GM12891 (cell line): ENCODE measurements at regions not wholly inside any gene's neighbourhood (a gene's known extent, or its start where the extent isn't known, plus 50 kb on each side); places are given as distances from the start of the nearest gene placed in this dataset.
"Not testable (repeated sequence)": the region's sequence is repeated elsewhere in the genome, so short reads cannot be mapped to it uniquely, and the experiment has no call there.

Source experiments
- DNase-seq: peaks from one replicate; pipeline ENCODE4 v3.0.0; 2011; ENCODE audit warnings: low spot score; ENCODE audit not compliant: insufficient read length
- FAIRE-seq: peaks from 2 replicates; lab custom pipeline; 2011; peaks lifted over from hg19 to GRCh38; lab: Jason Lieb, UNC
- PAX5 ChIP-seq: IDR thresholded peaks from 2 replicates; pipeline ENCODE4 v1.6.1; 2011; ENCODE audit warnings: low read length, moderate library complexity, mild to moderate bottlenecking; ENCODE audit not compliant: insufficient read depth, severe bottlenecking
- POLR2A ChIP-seq: IDR thresholded peaks from 2 replicates; pipeline ENCODE4 v1.6.1; 2011; ENCODE audit warnings: low read depth, low read length, control low read depth
- POLR2AphosphoS5 ChIP-seq: IDR thresholded peaks from 2 replicates; pipeline ENCODE4 v1.6.1; 2011; ENCODE audit warnings: low read depth, low read length, control low read depth
- POU2F2 ChIP-seq: IDR thresholded peaks from 2 replicates; pipeline ENCODE4 v1.6.1; 2011; ENCODE audit warnings: low read depth, mild to moderate bottlenecking, control low read depth, low read length, moderate library complexity
- SPI1 ChIP-seq: IDR thresholded peaks from 2 replicates; pipeline ENCODE4 v1.6.1; 2011; ENCODE audit warnings: low read depth, low read length, control low read depth
- TAF1 ChIP-seq: IDR thresholded peaks from 2 replicates; pipeline ENCODE4 v1.6.1; 2011; ENCODE audit warnings: low read depth, low read length, control low read depth

DNA sequence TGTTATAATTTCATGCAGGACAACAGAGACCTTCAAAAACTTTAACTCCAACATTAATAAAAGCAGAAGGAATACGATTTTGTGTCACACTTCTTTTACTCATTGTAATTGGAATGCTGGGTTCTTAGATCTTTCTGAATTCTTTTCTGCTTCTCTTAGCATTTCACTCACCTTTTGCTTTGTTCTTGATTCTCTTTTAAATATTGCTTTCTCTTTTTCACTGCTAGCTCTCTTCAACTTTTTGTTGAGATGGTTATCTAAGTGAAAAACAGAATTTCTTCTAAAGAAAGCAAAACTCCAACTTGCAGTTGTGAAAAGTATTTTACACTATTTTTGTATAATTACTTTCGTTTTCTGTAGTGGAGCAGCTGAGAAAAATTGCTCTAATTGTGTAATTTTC, 212.6 kb upstream of the KIF2A start:
- no peak for TF ChIP-seq PAX5
- TF ChIP-seq POLR2A, result no peak
- TF ChIP-seq TAF1, result no peak
- TF ChIP-seq POLR2AphosphoS5, result no peak
- TF ChIP-seq SPI1, result no peak
- TF ChIP-seq POU2F2, result no peak
- FAIRE-seq (no peak), DNase-seq (no peak)

DNA sequence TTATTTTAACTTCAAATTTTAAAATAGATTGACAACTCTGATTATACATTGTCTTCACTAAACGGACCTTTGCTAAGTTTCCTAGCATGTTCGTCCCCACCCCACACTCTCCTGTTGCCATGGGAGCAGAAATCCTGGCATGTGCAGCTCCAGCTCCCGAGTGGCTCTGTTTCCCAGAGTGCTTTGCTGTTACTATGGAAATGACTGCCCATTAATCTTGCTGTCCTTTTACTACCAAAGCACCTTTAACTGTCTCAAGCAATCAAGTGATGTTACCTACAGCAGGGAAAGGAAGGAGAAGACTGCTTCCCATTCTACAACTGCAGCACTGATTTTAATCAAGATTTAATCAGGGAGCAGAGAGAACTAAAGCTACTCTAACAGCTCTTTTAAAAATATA, 212.0 kb upstream of the KIF2A start:
- TF ChIP-seq PAX5, result no peak
- no peak for TF ChIP-seq SPI1
- no peak for TF ChIP-seq TAF1
- TF ChIP-seq POLR2AphosphoS5, result no peak
- TF ChIP-seq POU2F2, result no peak
- no peak for TF ChIP-seq POLR2A
- DNase-seq, result no peak

DNA sequence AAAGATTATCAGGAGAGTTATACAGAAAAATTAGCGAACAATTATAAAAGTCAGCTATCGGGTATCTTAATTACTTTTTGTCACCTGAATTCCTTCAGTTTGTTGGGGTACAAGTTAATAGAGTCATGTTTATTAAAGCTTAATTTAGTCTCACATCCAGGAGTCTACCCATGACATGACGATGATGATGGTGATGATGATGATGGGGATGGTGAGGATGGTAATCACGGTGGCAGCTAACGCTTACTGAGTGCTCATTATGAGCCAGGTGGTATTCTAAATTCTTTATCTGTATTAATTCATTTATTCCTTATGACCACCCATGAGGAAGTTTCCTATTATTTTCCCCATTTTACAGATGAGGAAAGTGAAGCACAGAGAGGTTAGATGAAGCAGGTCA, 208.6 kb upstream of the KIF2A start:
- FAIRE-seq (no peak), DNase-seq (no peak)
- no peak for TF ChIP-seq PAX5
- TF ChIP-seq POU2F2, result no peak
- no peak for TF ChIP-seq SPI1
- TF ChIP-seq POLR2A, result no peak
- TF ChIP-seq POLR2AphosphoS5, result no peak
- TF ChIP-seq TAF1, result no peak

More for the DNA sequence above, 212.0 kb upstream of the KIF2A start:
- no peak for FAIRE-seq

DNA sequence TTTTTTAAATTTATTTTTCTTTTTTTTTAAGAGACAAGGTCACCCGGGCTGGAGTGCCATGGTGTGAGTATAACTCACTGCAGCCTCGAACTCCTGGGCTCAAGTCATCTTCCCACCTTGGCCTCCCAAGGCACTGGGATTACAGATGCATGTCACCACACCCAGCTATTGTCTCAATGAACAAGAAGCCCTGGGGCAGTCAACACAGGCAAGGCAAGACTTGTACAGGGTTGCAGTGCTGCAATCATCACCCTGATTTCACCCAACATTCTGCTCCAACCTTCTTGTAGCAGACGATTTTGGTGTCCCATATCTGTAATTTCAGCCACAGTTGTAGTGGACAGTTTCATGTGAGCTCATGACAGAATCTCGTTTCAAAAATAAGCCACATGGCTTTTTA, 205.8 kb upstream of the KIF2A start:
- FAIRE-seq (no peak), DNase-seq (no peak)
- TF ChIP-seq POLR2AphosphoS5 (no peak), PAX5 (no peak), POLR2A (no peak), SPI1 (no peak), TAF1 (no peak), POU2F2 (no peak)

DNA sequence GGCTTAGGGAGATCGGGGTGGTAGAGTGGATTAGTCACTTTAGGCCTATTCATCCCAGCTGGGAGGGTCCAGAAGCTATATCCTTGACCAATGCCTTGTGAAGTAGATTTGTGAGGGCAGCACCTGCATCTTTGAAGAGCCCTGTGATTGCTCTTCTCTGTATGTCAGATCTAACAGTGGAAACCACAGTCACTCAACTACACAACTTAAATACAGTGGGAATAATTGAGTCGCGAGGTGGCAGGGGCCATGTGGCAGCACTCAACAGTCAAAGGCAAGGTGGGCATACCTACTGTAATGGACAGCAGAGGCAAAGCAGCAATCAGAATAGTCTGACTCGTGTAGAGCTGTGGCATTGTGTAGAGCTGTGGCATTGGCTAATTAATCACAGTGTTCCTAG, 202.1 kb upstream of the KIF2A start:
- FAIRE-seq, DNase-seq: not testable (repeated sequence)

DNA sequence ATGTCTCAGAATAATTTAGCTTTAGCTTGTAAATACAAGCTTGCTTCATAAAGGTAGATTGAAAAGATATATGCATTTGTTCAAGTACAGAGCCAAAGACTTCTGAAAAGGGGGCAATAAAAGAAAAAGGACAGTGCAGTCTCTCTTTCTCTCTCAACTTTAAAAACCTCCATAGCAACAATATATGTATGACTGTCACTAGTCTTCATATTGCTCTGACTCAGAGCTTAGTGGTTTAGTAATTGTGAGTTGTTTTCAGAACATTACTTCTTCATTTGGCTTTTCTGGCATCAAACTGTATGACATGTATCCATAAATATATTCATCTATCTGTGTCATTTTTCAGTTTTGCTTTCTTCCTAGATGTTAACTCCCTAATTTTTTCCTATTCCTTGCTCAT, 194.6 kb upstream of the KIF2A start:
- FAIRE-seq (no peak), DNase-seq (no peak)
- no peak for TF ChIP-seq POU2F2
- no peak for TF ChIP-seq TAF1
- TF ChIP-seq POLR2AphosphoS5, result no peak
- no peak for TF ChIP-seq SPI1
- TF ChIP-seq PAX5, result no peak
- no peak for TF ChIP-seq POLR2A

DNA sequence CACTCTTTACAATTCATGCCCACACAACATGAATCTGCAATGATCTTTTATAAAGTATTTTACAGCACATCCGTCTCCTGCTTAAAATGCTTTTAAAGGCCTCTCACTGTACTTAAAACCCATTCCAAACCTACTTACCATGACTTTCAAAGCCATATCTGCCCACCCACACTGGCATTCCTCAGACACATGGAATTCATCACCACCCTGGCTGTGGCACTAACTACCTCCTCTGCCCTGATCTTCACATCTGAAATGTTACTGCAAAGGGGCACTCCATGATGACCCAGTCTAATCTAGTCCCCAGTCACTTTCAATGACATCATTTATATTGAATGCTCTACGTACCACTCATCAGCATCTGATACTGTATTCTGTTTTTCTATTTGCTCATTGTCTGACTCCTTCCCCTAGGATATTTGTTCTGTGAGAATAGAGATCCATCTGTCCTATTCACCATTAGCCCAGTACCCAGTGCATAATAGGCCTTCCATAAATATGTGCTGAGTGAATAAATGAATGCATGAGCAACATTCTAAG, 193.2 kb upstream of the KIF2A start:
- TF ChIP-seq POLR2AphosphoS5, result no peak
- TF ChIP-seq POU2F2, result no peak
- no peak for TF ChIP-seq PAX5
- no peak for TF ChIP-seq POLR2A
- TF ChIP-seq SPI1, result no peak
- no peak for TF ChIP-seq TAF1
- no peak for FAIRE-seq
- DNase-seq, result no peak

DNA sequence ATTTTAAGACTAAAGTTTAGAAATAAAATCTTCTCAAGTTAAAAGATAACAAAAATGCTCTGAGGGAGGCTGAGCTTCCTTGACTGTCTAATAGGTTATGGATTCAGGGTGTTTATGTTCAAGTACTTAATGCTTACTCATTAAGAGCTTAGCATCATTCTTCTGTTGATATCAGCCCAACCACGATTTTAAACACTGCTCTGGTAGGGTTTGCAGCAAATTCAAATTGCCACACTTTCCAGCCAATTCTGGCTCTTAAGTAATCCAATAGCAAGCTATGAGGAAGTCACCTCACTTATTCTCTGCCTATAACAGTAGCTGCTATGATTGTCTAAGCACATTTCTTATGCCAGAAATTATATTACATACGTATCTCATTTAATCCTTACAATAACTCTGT, 191.0 kb upstream of the KIF2A start:
- FAIRE-seq, result no peak
- TF ChIP-seq POLR2AphosphoS5 (no peak), PAX5 (no peak), SPI1 (no peak), POU2F2 (no peak), TAF1 (no peak), POLR2A (no peak)
- no peak for DNase-seq

DNA sequence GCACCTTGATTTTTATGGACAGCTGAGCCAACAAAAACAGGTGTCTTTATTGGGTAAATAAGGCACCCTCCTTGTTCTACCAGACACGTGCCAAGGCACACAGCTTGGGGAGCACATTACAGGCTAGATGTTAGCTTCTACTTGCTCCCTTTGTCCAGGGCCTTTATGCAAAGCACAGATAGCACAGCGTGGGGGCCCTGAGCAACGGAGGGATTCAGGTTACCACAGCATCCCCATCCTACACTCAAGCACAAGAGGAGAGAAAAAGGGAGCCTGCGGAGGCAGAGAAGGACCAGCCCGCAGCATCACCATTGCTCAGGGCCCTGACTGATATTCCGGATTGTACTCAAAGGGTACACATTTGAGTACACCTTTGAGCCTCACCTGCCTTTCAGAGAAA, 181.7 kb upstream of the KIF2A start:
- TF ChIP-seq POLR2AphosphoS5 (no peak), SPI1 (no peak), TAF1 (no peak), POLR2A (no peak), POU2F2 (no peak), PAX5 (no peak)
- no peak for FAIRE-seq
- DNase-seq, result no peak

DNA sequence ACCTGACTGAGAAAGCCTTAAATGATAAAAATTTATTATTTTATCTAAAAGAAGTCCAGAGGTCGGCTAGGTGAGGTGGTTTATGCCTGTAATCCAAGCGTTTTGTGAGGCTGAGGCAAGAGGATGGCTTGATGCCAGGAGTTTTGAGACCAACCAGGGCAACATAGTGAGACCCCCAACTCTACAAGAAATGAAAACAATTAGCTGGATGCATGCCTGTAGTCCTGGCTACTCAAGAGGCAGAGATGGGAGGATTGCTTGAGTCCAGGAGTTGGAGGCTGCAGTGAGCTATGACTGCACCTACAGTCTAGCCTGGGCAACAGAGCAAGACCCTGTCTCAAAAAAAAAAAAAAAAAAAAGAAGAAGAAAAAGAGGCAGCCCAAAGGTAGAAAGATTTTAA, 179.9 kb upstream of the KIF2A start:
- no peak for TF ChIP-seq POU2F2
- no peak for TF ChIP-seq TAF1
- no peak for TF ChIP-seq POLR2A
- TF ChIP-seq POLR2AphosphoS5, result no peak
- no peak for TF ChIP-seq PAX5
- DNase-seq, result no peak
- no peak for FAIRE-seq

DNA sequence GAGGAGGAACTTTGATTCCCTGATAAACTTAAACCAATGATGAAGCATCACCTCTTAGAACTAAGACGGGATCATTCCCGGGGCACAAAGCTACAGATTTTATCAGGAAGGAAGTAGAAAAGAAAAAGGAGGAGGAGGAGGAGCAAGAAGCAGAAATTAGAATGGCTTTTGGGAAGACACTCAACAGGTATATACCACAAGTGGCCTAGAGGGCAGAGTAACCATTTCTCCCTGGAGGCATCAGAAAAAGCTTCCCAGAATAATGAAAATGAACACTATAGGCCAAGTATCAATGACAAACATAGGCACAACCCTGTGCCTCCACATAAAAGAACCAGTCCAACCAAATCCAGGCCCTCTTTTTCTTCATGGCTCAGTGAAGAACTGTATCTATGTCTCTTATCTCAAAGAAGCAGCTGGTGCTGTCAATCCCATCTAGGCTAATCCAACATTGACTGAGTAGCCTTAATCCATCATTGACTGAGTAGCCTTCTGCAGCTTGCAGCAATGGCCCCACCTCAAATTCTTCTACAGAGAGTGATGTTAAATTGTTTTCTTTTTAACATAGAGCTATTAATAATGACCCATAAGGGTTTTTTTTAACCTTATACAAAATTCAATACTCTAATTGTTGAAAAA, 178.8 kb upstream of the KIF2A start:
- no peak for TF ChIP-seq SPI1
- TF ChIP-seq POLR2AphosphoS5, result no peak
- TF ChIP-seq POLR2A, result no peak
- TF ChIP-seq PAX5, result no peak
- no peak for TF ChIP-seq TAF1
- no peak for TF ChIP-seq POU2F2
- FAIRE-seq (no peak), DNase-seq (no peak)
